Bronchial epithelial cell (primary cell): ENCODE measurements at regions not wholly inside any gene's neighbourhood (a gene's known extent, or its start where the extent isn't known, plus 50 kb on each side); places are given as distances from the start of the nearest gene placed in this dataset.

Experiments used
- DNase-seq: peaks from one replicate; pipeline ENCODE4 v3.0.0-alpha.2; 2010; ENCODE audit warnings: low read depth
- FAIRE-seq: peaks from 2 replicates; lab custom pipeline; 2011; peaks lifted over from hg19 to GRCh38; lab: Jason Lieb, UNC
- H3K27me3 ChIP-seq: 2 replicates; pipeline ENCODE4 v1.5.1; 2011; ENCODE audit warnings: low read length; ENCODE audit not compliant: control insufficient read depth, insufficient read depth
- H3K36me3 ChIP-seq: 2 replicates; pipeline ENCODE4 v1.5.1; 2011; ENCODE audit warnings: low read length; ENCODE audit not compliant: control insufficient read depth, insufficient read depth
- H3K4me3 ChIP-seq: 2 replicates; pipeline ENCODE4 v1.5.1; 2011; ENCODE audit warnings: mild to moderate bottlenecking, low read depth, low read length, control low read depth
- CTCF ChIP-seq: IDR thresholded peaks from 2 replicates; pipeline ENCODE4 v1.5.1; 2011; ENCODE audit warnings: mild to moderate bottlenecking, moderate library complexity, low read length, control low read depth, inconsistent platforms; ENCODE audit not compliant: insufficient read depth, severe bottlenecking

GRCh38 chr13:83984793-83985192, 102.5 kb upstream of the SLITRK1 start:
- Histone ChIP-seq H3K36me3 (no peaks in the 10 kb centered on the region), H3K27me3 (no peaks in the 10 kb centered on the region), H3K4me3 (no peak overlapping the region)
- DNase-seq (no peak), FAIRE-seq (no peak)
- TF ChIP-seq CTCF, result no peak

- Histone ChIP-seq H3K4me3 (no peak overlapping the region), H3K36me3 (no peaks in the 10 kb centered on the region), H3K27me3 (no peaks in the 10 kb centered on the region)
- no peak for TF ChIP-seq CTCF
- DNase-seq (no peak), FAIRE-seq (no peak)
These were observed 98.1 kb upstream of the SLITRK1 start for GRCh38 chr13:83980331-83980730.

GRCh38 chr13:83975655-83976165, 93.4 kb upstream of the SLITRK1 start:
- TF ChIP-seq CTCF, result no peak
- DNase-seq, result no peak
- Histone ChIP-seq H3K4me3 (no peak overlapping the region), H3K36me3 (no peaks in the 10 kb centered on the region), H3K27me3 (no peaks in the 10 kb centered on the region)
- FAIRE-seq, result no peak

- Histone ChIP-seq H3K27me3 (no peaks in the 10 kb centered on the region), H3K36me3 (no peaks in the 10 kb centered on the region), H3K4me3 (no peak overlapping the region)
- no peak for TF ChIP-seq CTCF
- DNase-seq, result no peak
- FAIRE-seq, result no peak
These were observed 76.3 kb upstream of the SLITRK1 start for GRCh38 chr13:83958531-83958930.

GRCh38 chr13:83955011-83955410, 72.7 kb upstream of the SLITRK1 start:
- no peaks in the 10 kb centered on the region for H3K36me3 ChIP-seq
- no peak overlapping the region for H3K4me3 ChIP-seq
- DNase-seq, result peak; percentile 60
- TF ChIP-seq CTCF, result no peak
- no peak for FAIRE-seq
- no peaks in the 10 kb centered on the region for H3K27me3 ChIP-seq

GRCh38 chr13:83953916-83954315, 71.6 kb upstream of the SLITRK1 start:
- H3K27me3 ChIP-seq, result no peaks in the 10 kb centered on the region
- FAIRE-seq, result no peak
- H3K4me3 ChIP-seq, result no peak overlapping the region
- no peak for TF ChIP-seq CTCF
- H3K36me3 ChIP-seq, result no peaks in the 10 kb centered on the region
- DNase-seq, result no peak
